Right lobe of liver (tissue), 4 donors: ENCODE measurements at regions not wholly inside any gene's neighbourhood (a gene's known extent, or its start where the extent isn't known, plus 50 kb on each side); places are given as distances from the start of the nearest gene placed in this dataset.

ENCODE experiments used
- CTCF ChIP-seq, 4 donors: fragments of 200-600 bp in 3 of 4; fragments of 450-650 bp in 1 of 4; IDR thresholded peaks; one replicate each; pipeline versions ENCODE4 v1.5.1 to v1.8.0; 2016 to 2022; ENCODE audit warnings: antibody characterized with exemption in 4 of 4, mild to moderate bottlenecking in 2 of 4
- POLR2A ChIP-seq: fragments of 450-650 bp; IDR thresholded peaks from one replicate; pipeline ENCODE4 v1.6.1; 2017; ENCODE audit warnings: antibody characterized with exemption, mild to moderate bottlenecking
- donor health status: DM: no; HTN: no; CAD: no.
- donor health status: DM: no; HTN: no; CAD: no.
- donor health status: DM: no; HTN: yes; CAD: no.

- TF ChIP-seq CTCF (IDR thresholded peaks at IDR 0.05) (no peak), POLR2A (no peak)
Observed at GRCh38 chr13:109678459-109678858, 107.9 kb downstream of the IRS2 start.
